ENCODE measurements at regions not wholly inside any gene's neighbourhood (a gene's known extent, or its start where the extent isn't known, plus 50 kb on each side); places are given as distances from the start of the nearest gene placed in this dataset.

DNA sequence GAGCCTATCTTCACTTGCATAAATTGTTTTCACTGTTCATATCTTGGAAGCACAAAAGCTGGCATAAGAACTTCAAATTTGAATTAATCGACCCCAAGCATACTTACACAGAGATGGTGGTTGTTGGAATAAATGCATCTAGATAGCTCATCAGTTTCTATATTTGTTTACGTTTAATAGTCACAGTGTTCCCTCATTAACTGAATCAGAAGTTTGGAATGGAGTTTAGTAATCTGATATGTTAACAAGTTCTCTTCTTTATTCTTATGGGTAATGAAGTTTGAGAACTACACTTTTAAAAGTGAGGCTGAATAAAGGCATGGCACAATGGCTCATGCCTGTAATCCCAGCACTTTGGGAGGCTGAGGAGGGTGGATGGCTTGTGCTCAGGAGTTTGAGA, 886.7 kb upstream of the PCDH20 start:
- ATAC-seq (no peak), DNase-seq (no peak), FAIRE-seq (no peak)
- H3K27me3 ChIP-seq = no peaks in the 10 kb centered on the region
- intact Hi-C loops (cut with DNase I) = no loop called here
- no peaks in the 10 kb centered on the region for H3K9me3 ChIP-seq
- no peak overlapping the region for H3K4me3 ChIP-seq
- H3K27ac ChIP-seq = no peak overlapping the region
- no peaks in the 10 kb centered on the region for H3K36me3 ChIP-seq
- H3K4me1 ChIP-seq = no peaks in the 10 kb centered on the region
- TF ChIP-seq, protein P1, sequence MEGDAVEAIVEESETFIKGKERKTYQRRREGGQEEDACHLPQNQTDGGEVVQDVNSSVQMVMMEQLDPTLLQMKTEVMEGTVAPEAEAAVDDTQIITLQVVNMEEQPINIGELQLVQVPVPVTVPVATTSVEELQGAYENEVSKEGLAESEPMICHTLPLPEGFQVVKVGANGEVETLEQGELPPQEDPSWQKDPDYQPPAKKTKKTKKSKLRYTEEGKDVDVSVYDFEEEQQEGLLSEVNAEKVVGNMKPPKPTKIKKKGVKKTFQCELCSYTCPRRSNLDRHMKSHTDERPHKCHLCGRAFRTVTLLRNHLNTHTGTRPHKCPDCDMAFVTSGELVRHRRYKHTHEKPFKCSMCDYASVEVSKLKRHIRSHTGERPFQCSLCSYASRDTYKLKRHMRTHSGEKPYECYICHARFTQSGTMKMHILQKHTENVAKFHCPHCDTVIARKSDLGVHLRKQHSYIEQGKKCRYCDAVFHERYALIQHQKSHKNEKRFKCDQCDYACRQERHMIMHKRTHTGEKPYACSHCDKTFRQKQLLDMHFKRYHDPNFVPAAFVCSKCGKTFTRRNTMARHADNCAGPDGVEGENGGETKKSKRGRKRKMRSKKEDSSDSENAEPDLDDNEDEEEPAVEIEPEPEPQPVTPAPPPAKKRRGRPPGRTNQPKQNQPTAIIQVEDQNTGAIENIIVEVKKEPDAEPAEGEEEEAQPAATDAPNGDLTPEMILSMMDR (IDR thresholded peaks at IDR 0.05) = no peak
- 54 to 70% methylated on average over 2 of the region's 2 CpGs for WGBS, 2 donors

DNA sequence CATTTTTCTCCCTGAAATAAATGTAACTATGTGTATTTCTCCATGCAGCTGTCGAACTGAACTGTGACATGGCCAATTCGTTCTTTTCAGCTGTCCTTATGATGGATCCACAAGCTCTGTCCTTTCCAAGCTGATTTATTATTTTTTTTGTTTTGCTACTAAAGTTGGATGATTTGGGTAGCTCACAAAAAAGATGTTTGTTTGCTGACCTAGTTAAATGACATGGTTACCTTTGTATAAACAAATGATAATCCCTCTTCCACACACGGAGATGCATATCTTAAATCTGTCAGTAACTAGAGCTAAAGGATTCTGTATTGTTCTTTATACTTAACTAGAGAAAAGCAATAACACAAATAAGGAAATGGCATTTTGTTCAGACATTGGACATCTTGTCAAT, 884.3 kb upstream of the PCDH20 start:
- 29% methylated on average over 3 of the region's 3 CpGs for WGBS, 2 donors
- TF ChIP-seq, protein P1 (IDR thresholded peaks at IDR 0.05) = no peak
- no peaks in the 10 kb centered on the region for H3K27me3 ChIP-seq
- no peaks in the 10 kb centered on the region for H3K9me3 ChIP-seq
- FAIRE-seq (no peak), ATAC-seq (no peak), DNase-seq (no peak)
- H3K4me1 ChIP-seq = no peaks in the 10 kb centered on the region
- no peak overlapping the region for H3K4me3 ChIP-seq
- H3K27ac ChIP-seq = no peak overlapping the region
- intact Hi-C loops (cut with DNase I) = no loop called here
- no peaks in the 10 kb centered on the region for H3K36me3 ChIP-seq

DNA sequence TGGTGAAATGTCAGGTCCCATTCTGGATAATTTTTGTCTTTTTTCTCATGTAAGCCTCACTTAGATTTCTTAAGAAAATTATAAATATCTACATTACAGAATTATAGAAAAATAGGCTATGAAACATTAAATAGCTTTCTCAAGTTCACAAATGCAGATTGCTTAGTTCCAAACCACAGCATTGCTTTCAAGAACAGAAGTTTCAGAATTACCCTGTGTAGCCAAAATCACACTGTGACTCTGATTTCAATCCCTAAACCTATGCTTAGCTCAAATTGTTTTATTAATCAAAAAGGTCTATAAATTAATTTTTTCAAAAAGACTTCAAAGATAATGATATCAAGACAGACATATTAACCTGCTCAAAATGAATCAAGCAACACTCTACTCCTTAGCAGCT, 881.2 kb upstream of the PCDH20 start:
- Histone ChIP-seq H3K27me3 (no peaks in the 10 kb centered on the region), H3K4me1 (no peaks in the 10 kb centered on the region), H3K27ac (no peak overlapping the region), H3K9me3 (no peaks in the 10 kb centered on the region), H3K4me3 (no peak overlapping the region), H3K36me3 (no peaks in the 10 kb centered on the region)
- intact Hi-C loops (cut with DNase I) = no loop called here
- DNase-seq (no peak), ATAC-seq (no peak), FAIRE-seq (no peak)
- TF ChIP-seq, protein P1 (IDR thresholded peaks at IDR 0.05) = no peak

DNA sequence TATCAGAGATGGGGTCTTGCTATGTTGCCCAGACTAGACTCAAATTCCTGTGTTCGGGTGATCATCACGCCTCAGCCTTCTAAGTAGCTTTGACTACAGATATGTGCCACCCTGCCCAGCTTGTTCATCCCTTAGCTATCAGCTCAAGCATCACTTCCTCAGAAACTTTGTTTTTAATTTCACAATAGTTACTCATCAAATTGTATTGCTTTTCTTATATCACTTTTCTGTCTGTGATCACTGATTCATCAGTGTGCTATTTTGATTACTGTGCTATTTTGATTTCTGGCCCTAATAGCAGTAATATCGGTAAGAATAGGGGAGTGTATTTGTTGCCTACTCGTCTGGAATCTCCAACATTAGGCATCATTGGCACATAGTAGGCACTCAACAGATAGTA, 878.6 kb upstream of the PCDH20 start:
- no peak overlapping the region for H3K4me3 ChIP-seq
- no peaks in the 10 kb centered on the region for H3K36me3 ChIP-seq
- FAIRE-seq (no peak), ATAC-seq (no peak), DNase-seq (no peak)
- no peaks in the 10 kb centered on the region for H3K9me3 ChIP-seq
- intact Hi-C loops (cut with DNase I) = no loop called here
- TF ChIP-seq, protein P1 (IDR thresholded peaks at IDR 0.05) = no peak
- no peak overlapping the region for H3K27ac ChIP-seq
- no peaks in the 10 kb centered on the region for H3K4me1 ChIP-seq
- no peaks in the 10 kb centered on the region for H3K27me3 ChIP-seq
- WGBS, 2 donors = 66 to 68% methylated on average over 4 of the region's 4 CpGs

DNA sequence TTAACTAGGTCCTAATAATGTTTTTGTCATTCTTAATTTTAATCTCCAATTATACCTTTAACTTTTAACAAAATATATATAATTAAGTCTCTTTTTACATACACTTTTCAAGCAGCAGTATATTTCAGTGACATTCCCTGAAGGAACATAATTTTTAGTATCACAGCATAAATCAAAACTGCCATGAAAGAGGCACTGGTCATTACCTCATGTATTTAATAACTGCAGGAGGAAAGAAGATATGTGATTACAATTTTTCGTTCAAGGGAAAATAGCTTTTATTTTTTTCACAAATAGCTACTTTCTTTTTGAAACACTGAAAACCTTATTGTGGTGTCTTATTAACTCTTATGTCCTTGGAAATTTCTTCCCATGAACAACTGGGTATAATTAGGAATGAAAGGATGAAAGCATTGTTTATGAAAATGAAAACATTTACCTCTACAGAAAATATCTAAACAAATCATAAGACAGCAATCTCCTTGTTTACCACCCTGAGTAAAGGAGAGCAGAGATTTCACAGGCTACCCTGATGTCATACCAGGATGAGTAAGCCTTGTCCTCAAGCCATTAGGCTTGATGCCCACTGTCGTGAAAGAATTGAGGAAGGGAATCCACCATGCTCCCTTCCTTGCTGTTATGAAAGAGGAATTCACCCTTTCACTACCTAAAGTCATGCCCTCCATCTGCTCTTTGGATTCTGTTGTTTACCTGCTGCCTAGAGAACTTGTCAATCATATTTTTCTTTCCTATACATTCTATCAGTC, 877.2 kb upstream of the PCDH20 start:
- no peaks in the 10 kb centered on the region for H3K27me3 ChIP-seq
- no peaks in the 10 kb centered on the region for H3K4me1 ChIP-seq
- TF ChIP-seq, protein P1 (IDR thresholded peaks at IDR 0.05) = no peak
- no peak for ATAC-seq
- no peak for FAIRE-seq
- WGBS, 2 donors = 45 to 46% methylated on average over 2 of the region's 2 CpGs
- H3K27ac ChIP-seq = no peak overlapping the region
- intact Hi-C loops (cut with DNase I) = no loop called here
- no peaks in the 10 kb centered on the region for H3K9me3 ChIP-seq
- no peak overlapping the region for H3K4me3 ChIP-seq
- no peaks in the 10 kb centered on the region for H3K36me3 ChIP-seq
- no peak for DNase-seq

Data from pancreas (tissue), 10 donors.